IPS DF 19.7 (cell line): ENCODE measurements at regions not wholly inside any gene's neighbourhood (a gene's known extent, or its start where the extent isn't known, plus 50 kb on each side); places are given as distances from the start of the nearest gene placed in this dataset.

Experiments used
- DNase-seq: peaks from one replicate; pipeline ENCODE4 v3.0.0-alpha.2; 2013; ENCODE audit warnings: low read depth, low spot score

DNA sequence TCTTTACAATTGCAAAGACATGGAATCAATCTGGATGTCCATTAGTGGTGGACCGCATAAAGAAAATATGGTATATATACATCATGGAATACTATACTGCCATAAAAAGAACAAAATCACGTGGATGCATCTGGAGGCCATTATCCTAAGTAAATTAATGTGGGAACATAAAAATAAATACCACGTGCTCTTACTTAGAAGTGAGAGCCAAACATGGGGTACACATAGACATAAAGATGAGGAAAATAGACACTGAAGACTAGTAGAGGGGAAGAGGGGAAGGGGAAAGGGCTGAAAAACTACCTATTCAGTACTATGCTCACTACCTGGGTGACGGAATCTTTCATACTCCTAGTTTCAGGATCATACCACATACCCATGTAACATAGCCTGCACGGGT is 179.3 kb upstream of the TECRL start:
- no peak for DNase-seq

DNA sequence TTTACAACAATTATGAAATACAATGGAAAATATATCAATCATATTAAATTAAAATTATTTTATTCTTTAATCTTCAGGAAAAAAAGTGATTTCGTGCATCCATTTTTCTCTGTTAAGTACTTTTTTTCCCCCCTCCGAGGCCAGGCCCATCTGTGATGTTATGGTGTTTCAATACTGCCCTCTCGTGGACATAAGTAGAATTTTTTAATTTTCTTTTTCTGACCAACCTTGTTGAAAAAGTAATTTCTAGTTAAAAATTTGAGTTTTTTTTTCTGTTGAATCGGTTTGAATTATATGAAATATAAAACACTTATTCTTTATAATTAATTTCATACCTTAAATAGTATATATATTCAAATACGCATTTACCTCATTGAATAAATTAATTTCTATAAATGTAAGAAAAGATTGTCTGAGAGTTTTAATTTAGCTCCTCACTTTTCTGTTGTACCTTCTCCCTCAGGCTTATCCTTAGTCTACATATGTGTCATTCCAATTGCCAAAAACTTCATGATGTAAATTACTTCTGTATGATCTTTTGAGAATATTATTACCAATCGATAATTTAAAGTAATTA is 175.8 kb upstream of the TECRL start:
- DNase-seq: no peak

DNA sequence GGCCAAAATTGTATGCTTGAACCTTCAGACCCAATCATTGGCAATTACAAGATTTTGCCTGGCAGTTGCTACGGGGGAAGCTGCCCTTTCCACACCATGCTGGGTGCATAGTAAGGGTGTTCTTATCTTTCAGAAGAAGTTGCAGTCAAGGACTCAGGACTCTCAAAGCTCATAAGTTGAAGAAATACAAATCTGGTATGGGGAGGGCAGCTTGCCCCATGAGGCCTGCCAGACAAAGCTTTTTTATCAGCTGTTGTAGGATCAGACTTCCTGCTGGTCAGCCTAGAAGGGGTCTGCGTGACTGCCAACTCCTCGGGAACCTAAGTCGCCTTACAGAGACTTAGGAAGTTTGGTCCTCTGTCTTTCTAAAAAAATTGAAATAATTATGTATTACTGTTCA is 174.9 kb upstream of the TECRL start:
- DNase-seq: no peak

DNA sequence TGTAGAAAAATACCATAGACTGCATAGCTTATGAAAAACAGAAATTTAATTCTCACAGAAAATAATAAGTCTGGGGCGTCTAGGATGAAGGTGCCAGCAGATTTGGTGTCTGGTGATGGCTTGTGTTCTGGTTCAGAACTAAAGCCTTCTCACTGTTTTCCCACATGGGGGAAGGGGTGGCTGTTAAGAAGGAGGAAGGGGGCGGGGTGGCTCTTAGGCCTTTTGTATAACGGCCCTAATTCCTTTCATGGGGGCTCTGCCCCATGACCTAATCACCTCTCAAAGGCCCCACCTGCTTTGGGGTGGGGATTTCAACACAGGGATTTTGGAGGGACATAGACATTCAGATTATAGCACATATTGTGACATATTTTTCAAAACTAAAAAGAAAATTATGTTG is 173.2 kb upstream of the TECRL start:
- DNase-seq: peak; percentile 15

DNA sequence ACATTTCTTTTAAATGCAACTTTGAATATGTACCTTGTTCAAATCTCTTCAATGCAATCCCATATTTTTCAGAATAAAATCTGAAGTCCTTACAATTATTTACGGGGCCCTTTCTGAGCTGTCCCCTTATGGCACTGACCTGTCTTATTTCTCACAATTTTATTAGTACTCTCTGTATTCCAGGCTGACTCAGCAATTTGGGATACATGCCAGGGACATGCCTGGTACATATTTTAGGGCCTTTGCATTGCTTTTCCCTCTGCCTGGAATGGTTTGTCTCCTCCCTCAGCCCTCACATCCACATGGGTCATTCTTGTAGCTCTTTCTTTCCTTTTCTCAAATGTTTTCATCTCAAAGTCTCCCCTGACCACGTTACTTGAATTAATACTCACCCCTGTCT is 172.2 kb upstream of the TECRL start:
- DNase-seq: no peak

DNA sequence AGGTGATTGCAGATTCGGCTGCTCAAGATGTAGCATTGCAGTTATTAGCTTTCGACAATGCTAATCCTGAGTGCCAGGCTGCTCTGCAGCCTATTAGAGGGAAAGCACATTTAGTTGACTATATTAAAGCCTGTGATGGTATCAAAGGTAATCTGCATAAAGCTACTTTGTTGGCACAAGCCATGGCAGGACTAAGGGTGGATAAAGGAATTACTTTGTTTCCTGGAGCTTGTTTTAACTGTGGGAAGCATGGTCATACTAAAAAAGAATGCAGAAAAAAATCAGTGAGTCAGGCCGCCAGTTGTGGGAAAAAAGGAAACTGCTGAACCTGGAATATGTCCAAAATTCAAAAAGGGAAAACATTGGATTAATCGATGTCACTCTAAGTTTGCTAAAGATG is 154.9 kb upstream of the TECRL start:
- no peak for DNase-seq

DNA sequence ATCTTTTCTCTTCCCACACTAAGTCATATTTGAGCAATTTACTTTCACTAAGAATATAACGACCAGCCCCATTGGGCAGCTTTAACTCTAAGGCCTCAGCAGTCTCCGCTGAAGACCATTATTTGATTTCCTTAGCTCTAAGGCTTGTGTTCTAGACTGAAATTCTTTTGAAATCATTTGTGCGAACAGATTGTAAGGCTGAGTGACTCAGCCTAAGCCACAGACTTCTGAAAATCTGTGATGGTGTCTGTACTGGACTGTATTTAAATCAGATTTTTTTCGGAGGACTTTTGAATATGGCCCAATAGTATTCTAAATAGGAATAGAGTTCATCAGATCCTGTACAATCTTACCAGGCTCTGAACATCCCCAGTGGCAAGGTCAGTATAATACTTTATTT is 150.3 kb upstream of the TECRL start:
- DNase-seq: no peak

DNA sequence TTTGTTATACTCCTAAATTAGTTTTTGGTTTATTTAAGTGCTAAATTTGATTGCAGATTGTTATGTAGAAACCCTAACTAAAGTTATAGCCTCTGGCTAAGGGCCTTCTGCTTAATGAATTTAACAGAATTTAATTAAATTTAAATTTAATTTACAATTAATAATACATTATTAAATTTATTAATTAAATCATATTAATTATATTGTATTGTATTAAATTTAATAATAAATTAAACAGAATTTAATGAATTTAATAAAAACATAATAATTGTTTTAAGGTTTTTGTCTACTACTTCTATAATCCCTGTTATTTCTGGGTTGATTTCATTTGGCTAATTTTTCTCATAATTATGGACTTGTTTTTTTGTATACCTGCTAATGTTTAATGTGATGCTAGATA is 141.9 kb upstream of the TECRL start:
- DNase-seq: no peak

DNA sequence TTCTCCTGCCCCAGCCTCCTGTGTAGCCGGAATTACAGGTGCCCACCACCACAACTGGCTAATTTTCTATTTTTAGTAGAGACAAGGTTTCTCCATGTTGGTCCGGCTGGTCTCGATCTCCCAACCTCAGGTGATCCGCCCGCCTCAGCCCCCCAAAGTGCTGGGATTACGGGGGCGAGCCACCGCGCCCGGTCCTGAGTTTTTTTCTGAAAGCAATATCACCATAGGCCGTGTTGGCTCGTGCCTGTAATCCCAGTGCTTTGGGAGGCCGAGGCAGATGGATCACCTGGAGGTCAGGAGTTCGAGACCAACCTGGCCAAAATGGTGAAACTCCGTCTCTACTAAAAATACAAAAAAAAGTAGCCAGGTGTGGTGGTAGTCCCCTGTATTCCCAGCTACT is 136.3 kb upstream of the TECRL start:
- DNase-seq: no peak

DNA sequence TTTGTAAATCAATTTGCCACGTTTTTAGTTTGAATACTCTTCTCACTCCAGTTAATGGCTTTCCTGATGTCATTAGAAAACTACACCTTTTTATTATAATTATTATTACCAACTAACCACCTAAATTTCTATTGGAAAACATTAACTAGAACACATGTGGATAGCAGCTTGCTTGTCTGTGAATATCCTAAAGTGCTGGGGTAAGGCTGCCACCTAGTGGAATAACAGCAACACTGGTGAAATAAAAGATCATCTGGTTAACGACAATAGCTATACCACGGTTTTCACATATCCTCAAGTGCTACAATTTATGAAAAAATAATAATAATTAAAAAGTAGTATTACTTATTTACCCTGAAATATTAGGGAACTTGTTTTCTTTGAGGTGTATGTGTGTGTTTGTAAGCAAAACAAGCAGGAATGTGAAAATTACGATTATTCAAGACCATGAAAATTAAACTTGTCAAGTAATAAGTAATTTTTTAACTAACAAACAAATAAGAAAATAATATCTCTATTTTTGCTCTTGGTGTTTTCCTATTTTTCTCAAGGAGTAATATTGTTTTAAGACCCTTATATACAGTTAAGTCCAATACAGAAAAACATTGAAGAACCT is 130.1 kb upstream of the TECRL start:
- no peak for DNase-seq

DNA sequence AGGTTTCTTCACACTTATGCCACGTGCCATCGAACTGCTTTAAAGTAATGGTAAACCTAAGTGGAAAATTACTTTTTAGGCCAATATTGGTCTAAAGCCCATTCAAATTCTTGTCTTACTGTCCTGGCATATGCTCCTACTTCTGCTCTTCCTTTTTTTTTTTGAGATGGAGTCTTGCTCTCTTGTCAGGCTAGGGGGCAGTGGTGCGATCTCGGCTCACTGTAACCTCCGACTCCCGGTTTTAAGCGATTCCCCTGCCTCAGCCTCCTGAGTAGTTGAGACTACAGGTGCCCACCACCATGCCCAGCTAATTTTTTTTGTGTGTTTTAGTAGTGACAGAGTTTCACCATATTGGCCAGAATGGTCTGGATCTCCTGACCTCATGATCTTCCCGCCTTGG is 129.0 kb upstream of the TECRL start:
- DNase-seq: no peak

DNA sequence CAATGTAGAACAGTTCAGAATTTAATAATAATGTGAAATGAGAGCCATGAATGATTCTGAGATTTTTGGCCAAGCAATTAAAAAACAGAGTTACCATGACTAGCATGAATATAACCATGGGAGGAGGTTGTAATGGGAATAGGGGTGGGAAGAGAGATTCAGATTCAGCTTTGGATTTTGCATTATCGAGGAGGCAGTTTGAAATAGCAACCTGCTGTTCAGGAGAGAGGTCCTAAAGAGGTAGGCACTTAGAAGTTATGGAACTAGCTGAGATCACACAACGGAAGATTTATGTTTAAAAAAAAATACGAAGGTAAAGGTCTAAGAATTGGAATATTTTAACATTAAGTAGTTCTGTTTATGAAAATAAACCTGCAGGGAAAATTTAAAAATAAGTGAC is 124.4 kb upstream of the TECRL start:
- no peak for DNase-seq

DNA sequence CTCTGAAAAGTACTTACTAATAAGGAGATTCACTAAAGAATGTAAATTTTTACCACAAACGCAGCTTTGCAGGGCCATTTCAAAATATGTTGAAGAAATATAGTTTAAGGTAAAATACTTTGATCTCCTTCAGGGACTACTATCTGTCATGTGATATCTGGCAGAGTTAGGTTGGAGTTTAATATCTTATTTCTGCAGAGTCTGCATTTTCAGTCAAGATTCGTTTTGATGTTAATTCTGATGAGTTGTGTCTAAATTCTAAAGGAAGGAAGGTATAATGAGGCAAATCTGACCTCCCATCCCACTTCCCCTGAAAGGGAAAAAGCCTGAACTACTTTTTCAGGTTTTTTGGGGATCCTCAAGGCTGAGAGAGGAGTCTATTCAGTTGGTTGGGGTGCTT is 123.9 kb upstream of the TECRL start:
- no peak for DNase-seq

DNA sequence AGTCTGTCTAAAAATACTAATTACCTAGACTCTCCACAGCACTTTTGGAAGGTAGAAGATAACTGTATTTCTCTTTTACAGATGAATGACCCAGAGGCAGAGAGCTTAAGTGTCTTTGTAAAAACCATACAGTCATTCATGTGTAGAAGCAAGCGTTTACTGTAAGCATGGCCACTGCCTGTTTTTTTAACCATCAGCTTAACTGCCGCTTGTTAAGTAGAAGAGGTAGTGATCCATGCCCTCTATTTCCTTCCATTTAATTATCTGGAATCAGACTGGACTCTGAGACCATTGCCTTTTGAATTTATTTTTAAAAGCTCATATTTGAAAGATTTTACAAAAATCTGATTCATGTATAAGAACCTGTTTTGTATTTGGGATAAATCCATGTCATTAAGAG is 111.2 kb upstream of the TECRL start:
- no peak for DNase-seq

DNA sequence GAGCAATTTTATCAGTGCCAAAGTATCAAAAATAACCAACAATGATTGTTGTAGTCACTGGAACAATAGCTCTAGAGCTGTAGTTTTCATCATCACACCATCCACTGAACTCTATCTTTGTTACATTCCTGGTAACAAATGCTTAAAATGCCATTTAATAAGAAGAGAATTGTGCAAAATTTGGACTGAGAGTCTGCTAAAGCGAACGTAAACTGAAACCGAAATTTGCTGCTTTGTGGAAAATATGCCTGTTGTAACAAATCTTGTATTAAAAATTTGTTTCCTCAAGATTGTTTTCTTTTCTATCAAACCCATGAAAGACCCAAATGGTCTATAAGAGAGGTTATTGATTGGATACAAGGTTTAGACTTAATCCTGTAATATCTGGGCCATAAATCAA is 109.3 kb upstream of the TECRL start:
- no peak for DNase-seq

DNA sequence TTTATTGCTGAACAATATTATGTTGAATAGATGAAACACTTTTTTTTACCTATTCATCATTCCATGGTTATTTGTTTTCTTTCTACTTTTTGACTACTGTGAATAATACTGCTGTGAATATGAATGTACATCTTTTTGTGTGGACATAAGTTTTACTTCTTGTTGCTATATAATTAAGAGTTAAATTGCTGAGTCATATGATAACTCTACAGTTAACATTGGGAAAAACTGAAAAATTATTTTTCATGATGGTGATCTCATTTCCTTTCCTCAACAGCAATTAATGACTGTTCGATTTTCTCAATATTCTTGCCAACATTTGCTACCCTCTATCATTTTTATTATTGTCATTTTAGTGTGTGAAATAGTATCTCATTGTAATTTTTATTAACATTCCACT is 106.9 kb upstream of the TECRL start:
- no peak for DNase-seq

DNA sequence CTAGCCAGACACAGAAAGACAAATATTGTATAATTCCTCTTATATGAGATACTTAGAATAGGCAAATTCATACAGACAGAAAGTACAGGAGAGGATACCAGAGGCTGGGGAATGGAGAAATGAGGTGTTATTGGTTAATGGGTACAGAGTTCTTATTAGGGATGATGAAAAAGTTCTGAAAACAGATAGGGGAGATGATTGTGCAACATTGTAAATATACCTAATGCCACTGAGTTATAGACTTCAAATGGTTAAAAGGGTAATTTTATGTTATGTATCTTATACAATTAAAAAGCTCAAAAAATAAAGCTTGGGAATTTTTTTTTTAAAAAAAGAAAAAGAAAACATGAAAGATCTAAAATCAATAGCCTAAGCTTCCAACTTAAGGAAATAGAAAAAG is 98.8 kb upstream of the TECRL start:
- DNase-seq: no peak

DNA sequence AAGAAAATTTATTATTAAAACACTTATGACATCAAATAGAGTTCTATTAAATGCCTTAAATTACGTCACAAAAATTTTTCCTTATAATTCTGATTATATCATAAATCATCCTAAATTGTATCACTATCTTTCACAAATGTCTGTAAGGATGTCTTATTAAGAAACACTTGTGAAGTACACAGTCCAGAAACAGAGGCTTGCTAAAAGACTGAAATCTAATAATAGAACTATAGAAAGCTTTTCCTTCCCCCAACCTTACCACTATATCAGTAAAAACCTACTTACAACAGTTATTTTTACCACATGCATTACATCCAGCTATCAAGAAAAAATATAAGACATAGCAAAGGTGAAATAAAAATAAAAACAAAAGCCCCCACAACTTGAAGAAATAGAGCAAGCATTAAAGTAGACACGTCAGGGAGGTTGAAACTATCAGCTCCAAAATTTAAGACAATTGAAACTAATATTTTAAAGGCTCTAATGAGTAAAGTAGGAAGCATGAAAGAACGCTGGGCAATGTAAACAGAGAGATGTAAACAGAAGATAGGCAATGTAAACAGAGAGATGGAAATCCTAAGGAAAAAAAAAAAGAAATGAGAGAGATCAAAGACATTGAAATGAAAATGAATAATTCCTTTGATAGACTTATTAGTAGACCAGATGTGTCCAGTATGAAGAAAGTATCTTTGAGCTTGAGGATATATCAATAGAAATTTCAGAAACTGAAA is 94.9 kb upstream of the TECRL start:
- no peak for DNase-seq

DNA sequence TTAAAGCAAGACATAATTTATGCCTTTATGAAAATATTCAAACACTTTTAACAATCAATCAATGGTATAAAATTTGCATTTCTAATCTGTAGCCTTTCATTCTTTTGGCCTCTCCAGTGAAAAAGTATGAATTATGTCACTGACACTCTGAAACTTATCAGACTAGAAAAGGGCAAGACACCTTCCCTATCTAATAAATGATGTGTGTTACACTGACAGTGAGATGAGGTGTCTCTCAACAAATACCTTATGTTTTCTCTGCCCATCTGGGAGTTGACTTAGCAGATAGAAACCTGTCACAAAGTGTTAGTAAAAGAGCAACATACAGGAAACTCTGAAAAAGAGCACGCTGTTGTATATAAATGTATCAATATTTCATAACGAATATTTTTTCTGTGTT is 94.2 kb upstream of the TECRL start:
- no peak for DNase-seq

DNA sequence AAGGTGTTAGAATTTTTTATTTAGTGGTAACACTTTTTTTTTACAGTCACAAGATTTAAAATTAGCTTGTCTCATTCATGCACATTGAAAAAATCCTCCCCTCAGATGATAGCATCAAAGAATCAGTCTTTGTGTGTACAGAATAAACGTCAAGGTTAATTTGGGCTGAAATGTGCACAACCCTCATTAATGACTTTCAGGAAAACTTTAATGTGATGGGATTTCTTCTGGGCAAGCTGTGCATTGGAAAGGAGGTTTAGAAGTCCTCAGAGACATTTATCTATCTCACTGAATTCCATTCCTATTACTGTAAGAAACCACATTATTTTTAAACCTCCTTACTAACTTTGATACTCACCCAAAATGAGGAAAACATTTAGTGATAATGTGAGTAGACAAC is 88.2 kb upstream of the TECRL start:
- DNase-seq: no peak

DNA sequence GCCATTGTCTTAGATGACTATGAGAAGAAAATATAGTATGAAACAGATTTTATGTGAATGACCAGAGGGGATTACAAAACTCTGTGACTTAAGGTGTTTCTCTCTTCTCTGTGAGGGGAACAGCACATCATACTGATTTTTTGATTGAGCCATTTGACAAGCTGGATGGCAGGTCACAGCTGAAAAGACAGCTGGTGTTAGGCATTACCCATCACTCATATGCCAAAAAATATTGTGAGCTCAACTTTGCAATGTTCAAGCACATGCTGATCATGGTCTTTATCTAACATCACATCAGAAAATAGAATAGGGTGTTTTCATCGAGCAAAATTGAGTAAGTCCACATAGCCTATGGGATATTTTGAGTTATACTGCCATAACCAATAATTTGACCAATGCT is 86.7 kb upstream of the TECRL start:
- no peak for DNase-seq

DNA sequence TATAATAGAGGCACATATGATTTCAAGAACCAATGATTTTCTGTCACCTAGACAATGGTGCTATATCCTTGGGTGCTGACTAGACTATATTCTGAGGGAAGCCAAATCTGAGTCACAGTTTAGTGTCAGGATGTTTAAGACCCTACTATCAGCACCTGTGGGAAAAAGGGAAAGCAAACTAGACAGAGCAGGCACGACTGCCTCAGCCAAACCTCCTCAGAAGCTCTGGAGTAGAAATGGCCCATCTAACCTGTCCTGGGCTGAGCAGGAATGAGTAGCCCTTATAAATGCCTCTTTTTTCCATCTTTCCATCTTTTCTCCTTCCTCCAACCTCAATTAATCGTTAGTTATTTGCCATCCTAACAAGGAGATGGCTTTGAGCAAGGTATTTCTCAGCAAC is 80.4 kb upstream of the TECRL start:
- DNase-seq: no peak

DNA sequence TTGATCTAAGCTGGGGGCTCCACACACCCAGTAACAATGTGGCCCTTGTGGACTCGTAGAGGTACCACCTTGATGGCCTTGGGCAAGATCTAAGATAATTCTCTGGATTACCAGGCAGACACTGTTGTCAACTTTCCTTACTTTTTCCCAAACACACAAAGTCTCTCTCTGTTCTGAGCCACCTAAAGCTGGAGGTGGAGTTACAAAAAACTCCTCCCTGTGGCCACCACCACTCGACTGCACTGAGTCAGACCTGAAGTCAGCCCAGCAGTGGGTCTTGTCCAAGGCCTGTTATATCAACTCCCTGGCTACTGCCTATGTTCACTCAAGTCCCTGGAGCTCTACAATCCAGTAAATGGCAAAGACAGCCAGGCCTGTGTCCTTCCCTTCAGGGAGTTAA is 70.1 kb upstream of the TECRL start:
- no peak for DNase-seq

DNA sequence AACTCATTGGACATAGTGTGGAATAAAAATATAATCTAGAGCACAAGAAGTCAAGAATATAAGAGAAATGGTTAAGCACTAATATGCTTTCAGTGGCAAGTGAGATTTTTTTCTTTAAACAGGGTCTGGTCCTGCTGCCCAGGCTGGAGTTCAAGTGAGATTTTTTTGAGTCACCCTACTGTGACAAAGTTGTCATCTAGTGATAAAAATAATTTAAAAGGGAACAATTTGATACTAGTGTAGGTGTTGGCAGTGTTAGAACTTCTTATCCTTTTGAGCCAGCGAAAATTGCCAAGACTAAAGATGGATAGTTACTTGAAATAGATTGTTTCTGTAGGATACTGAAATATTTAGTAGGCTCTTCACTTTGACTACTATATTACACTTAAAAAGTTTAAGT is 67.9 kb upstream of the TECRL start:
- DNase-seq: no peak
